Osteoblast (primary cell): ENCODE measurements at regions not wholly inside any gene's neighbourhood (a gene's known extent, or its start where the extent isn't known, plus 50 kb on each side); places are given as distances from the start of the nearest gene placed in this dataset.

Experiments used
- DNase-seq: peaks from one replicate; pipeline ENCODE4 v3.0.0; 2011; ENCODE audit warnings: low spot score, mixed read lengths; ENCODE audit not compliant: insufficient read length; ENCODE audit errors: missing footprints
- H2AFZ ChIP-seq: 2 replicates; pipeline ENCODE4 v1.6.0; 2011; ENCODE audit warnings: mild to moderate bottlenecking, low read length
- H3K27ac ChIP-seq: 2 replicates; pipeline ENCODE4 v1.5.1; 2011; ENCODE audit warnings: mild to moderate bottlenecking, low read depth, low read length, moderate library complexity
- H3K27me3 ChIP-seq: 2 replicates; pipeline ENCODE4 v1.6.0; 2012; ENCODE audit warnings: mild to moderate bottlenecking, control low read depth, inconsistent platforms, low read length, moderate library complexity; ENCODE audit not compliant: insufficient read depth
- H3K36me3 ChIP-seq: 2 replicates; pipeline ENCODE4 v1.5.1; 2011; ENCODE audit warnings: mild to moderate bottlenecking, low read length, control low read depth, moderate library complexity; ENCODE audit not compliant: insufficient read depth
- H3K4me1 ChIP-seq: 2 replicates; pipeline ENCODE4 v1.5.1; 2011; ENCODE audit warnings: mild to moderate bottlenecking, low read length, control low read depth, moderate library complexity; ENCODE audit not compliant: insufficient read depth
- H3K4me2 ChIP-seq: 2 replicates; pipeline ENCODE4 v1.6.0; 2011; ENCODE audit warnings: mild to moderate bottlenecking, low read length; ENCODE audit not compliant: insufficient read depth
- H3K4me3 ChIP-seq: fragments of 200-600 bp; sonication (generic); 3 replicates; pipeline ENCODE4 v1.5.1; 2012; ENCODE audit warnings: mild to moderate bottlenecking, low read length, inconsistent platforms; ENCODE audit not compliant: insufficient read depth
- H3K79me2 ChIP-seq: 2 replicates; pipeline ENCODE4 v1.6.0; 2012; ENCODE audit warnings: mild to moderate bottlenecking, low read length, control low read depth, inconsistent platforms; ENCODE audit not compliant: insufficient read depth
- H3K9me3 ChIP-seq: 2 replicates; pipeline ENCODE4 v1.5.1; 2011; ENCODE audit warnings: low read depth, low read length, control low read depth
- H4K20me1 ChIP-seq: 2 replicates; pipeline ENCODE4 v1.6.0; 2012; ENCODE audit warnings: mild to moderate bottlenecking, low read length, control low read depth; ENCODE audit not compliant: insufficient read depth
- TF ChIP-seq, protein P1 (sequence below): IDR thresholded peaks from 2 replicates; pipeline ENCODE4 v1.5.1; 2011; ENCODE audit warnings: mild to moderate bottlenecking, low read depth, low read length, moderate library complexity; ENCODE audit errors: extremely low read depth

GRCh38 chr1:199720496-199720895 lies 307.0 kb upstream of the NR5A2 start:
- Histone ChIP-seq H3K4me2 (no peak overlapping the region), H3K27me3 (no peaks in the 10 kb centered on the region), H3K36me3 (no peaks in the 10 kb centered on the region), H3K9me3 (no peaks in the 10 kb centered on the region), H2AFZ (no peak overlapping the region), H4K20me1 (no peaks in the 10 kb centered on the region), H3K27ac (no peak overlapping the region), H3K79me2 (no peaks in the 10 kb centered on the region), H3K4me3 (no peak overlapping the region), H3K4me1 (no peaks in the 10 kb centered on the region)
- TF ChIP-seq, protein P1, sequence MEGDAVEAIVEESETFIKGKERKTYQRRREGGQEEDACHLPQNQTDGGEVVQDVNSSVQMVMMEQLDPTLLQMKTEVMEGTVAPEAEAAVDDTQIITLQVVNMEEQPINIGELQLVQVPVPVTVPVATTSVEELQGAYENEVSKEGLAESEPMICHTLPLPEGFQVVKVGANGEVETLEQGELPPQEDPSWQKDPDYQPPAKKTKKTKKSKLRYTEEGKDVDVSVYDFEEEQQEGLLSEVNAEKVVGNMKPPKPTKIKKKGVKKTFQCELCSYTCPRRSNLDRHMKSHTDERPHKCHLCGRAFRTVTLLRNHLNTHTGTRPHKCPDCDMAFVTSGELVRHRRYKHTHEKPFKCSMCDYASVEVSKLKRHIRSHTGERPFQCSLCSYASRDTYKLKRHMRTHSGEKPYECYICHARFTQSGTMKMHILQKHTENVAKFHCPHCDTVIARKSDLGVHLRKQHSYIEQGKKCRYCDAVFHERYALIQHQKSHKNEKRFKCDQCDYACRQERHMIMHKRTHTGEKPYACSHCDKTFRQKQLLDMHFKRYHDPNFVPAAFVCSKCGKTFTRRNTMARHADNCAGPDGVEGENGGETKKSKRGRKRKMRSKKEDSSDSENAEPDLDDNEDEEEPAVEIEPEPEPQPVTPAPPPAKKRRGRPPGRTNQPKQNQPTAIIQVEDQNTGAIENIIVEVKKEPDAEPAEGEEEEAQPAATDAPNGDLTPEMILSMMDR = no peak
- DNase-seq = no peak

- H4K20me1 ChIP-seq = no peaks in the 10 kb centered on the region
- H3K27me3 ChIP-seq = no peaks in the 10 kb centered on the region
- no peak for DNase-seq
- TF ChIP-seq, protein P1 = no peak
- no peaks in the 10 kb centered on the region for H3K36me3 ChIP-seq
- no peak overlapping the region for H2AFZ ChIP-seq
- H3K27ac ChIP-seq = no peak overlapping the region
- no peak overlapping the region for H3K4me2 ChIP-seq
- no peaks in the 10 kb centered on the region for H3K9me3 ChIP-seq
- H3K79me2 ChIP-seq = no peaks in the 10 kb centered on the region
- H3K4me1 ChIP-seq = no peaks in the 10 kb centered on the region
- no peak overlapping the region for H3K4me3 ChIP-seq
These were observed 306.5 kb upstream of the NR5A2 start for GRCh38 chr1:199721001-199721400.

- peak; percentile 51 for DNase-seq
- H4K20me1 ChIP-seq = no peaks in the 10 kb centered on the region
- no peaks in the 10 kb centered on the region for H3K36me3 ChIP-seq
- TF ChIP-seq, protein P1 = no peak
- no peak overlapping the region for H3K4me3 ChIP-seq
- H3K4me2 ChIP-seq = no peak overlapping the region
- no peaks in the 10 kb centered on the region for H3K79me2 ChIP-seq
- H3K9me3 ChIP-seq = no peaks in the 10 kb centered on the region
- no peak overlapping the region for H2AFZ ChIP-seq
- no peaks in the 10 kb centered on the region for H3K4me1 ChIP-seq
- no peaks in the 10 kb centered on the region for H3K27me3 ChIP-seq
- no peak overlapping the region for H3K27ac ChIP-seq
These were observed 304.1 kb upstream of the NR5A2 start for GRCh38 chr1:199723250-199723956.

GRCh38 chr1:199724049-199724448 lies 303.5 kb upstream of the NR5A2 start:
- H3K79me2 ChIP-seq = no peaks in the 10 kb centered on the region
- H3K9me3 ChIP-seq = no peaks in the 10 kb centered on the region
- no peaks in the 10 kb centered on the region for H3K36me3 ChIP-seq
- H4K20me1 ChIP-seq = no peaks in the 10 kb centered on the region
- TF ChIP-seq, protein P1 = no peak
- H2AFZ ChIP-seq = no peak overlapping the region
- no peak overlapping the region for H3K27ac ChIP-seq
- H3K4me2 ChIP-seq = no peak overlapping the region
- H3K4me1 ChIP-seq = no peaks in the 10 kb centered on the region
- no peak for DNase-seq
- no peaks in the 10 kb centered on the region for H3K27me3 ChIP-seq
- no peak overlapping the region for H3K4me3 ChIP-seq
